Activated CD8-positive, alpha-beta memory T cell treated with anti-CD3 and anti-CD28 coated beads for 1 hour (primary cell): ENCODE measurements at regions not wholly inside any gene's neighbourhood (a gene's known extent, or its start where the extent isn't known, plus 50 kb on each side); places are given as distances from the start of the nearest gene placed in this dataset.
"Not testable (repeated sequence)": the region's sequence is repeated elsewhere in the genome, so short reads cannot be mapped to it uniquely, and the experiment has no call there.

Source experiments
- DNase-seq, 2 donors: peaks; one replicate each; pipeline ENCODE4 v3.0.0-alpha.2; 2020; ENCODE audit warnings: low read depth in 1 of 2; ENCODE audit errors: extremely low read depth in 1 of 2

GRCh38 chr12:75812271-75813018, 219.1 kb downstream of the PHLDA1 start:
- no peak for DNase-seq

- DNase-seq: no peak
These were observed 221.8 kb downstream of the PHLDA1 start for GRCh38 chr12:75809746-75810145.

GRCh38 chr12:75807494-75807893, 224.1 kb downstream of the PHLDA1 start:
- no peak for DNase-seq

- DNase-seq: no peak
These were observed 225.7 kb downstream of the PHLDA1 start for GRCh38 chr12:75805905-75806304.

DNA sequence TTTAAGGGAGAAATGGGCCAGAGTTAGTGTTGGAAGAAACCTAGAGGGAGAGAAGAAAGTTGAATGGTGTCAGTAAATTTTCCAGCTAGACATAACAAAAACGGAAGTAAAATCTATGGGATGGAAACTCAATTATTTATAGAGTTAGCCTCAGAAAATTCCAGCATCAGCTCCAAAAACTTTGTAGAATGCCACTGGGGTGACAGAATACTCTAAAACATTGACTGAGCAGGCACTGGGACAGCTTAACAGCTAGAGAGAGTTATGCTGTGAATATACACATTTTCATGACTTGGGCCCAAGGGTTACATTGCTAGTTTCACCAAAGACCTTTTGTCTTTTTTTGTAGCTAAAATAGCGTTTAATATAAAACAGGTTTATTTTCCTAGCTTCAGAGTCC, 226.3 kb downstream of the PHLDA1 start:
- no peak for DNase-seq

DNA sequence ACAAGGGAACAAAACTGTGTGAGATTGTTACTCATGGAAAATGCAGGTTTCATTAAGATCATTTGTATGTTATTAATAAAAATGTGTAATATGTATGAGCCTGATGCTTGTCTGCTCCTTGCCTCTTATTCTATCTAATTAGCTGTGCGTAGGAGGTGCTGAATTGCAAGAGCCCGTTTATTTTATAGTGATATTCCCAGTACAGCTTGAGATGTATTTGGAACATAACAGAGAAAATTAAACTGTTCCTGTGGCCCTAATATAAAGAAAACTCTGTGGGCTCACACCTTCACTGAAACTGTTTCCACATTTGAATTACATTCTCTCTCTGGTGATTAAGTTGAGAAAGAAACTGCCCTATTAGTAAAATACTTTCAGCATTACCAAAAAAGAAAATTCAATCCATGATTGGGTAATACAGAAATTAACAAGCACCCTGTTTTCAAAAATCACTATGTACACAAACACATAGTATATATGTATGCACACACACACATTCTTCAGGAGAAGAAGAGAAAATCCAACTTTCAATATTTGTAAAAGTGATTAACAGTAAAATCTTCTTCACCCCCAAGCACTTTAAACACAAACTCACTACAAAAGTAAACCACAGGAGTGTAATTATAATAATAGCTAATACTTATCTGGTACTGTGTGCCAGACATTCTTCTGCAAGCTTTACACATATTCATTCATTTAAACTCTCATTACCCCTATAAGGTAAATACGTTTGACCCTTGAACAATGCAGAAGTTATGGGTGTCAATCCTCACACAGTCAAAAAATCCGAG, 233.2 kb downstream of the PHLDA1 start:
- no peak for DNase-seq

GRCh38 chr12:75795125-75795524, 236.5 kb downstream of the PHLDA1 start:
- DNase-seq: no peak

DNA sequence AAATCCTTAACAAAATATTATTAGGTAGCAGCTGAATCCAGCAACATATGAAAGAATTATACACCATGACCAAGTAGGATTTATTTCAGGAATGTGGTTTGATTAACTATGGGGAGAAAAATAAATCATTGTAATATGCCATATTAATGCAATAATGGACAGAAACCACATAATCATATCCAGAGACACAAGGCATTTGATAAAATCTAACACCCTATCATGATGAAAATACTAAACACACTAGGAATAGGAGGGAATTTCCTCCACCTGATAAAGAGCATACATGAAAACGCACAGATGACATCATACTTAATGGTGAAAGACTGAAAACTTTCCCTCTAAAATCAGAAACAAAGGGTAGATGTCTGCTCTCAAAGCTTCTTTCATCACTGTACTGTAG, 238.9 kb downstream of the PHLDA1 start:
- no peak for DNase-seq

GRCh38 chr12:75790219-75790618, 241.4 kb downstream of the PHLDA1 start:
- DNase-seq: no peak

DNA sequence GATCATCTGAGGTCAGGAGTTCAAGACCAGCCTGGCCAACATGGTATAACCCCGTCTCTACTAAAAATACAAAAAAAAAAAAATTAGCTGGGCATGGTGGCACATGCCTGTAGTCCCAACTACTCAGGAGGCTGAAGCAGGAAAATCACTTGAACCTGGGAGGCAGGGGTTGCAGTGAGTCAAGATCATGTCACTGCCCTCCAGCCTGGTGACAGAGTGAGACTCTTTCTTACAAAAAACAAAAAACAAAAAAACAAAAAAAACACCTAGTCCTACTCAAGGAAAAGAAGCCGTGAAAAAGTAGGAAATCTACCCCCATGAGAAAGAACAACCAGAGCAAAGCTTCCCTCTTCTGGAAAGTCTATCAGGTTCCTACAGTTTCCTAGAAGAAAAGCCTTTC, 244.4 kb downstream of the PHLDA1 start:
- DNase-seq: not testable (repeated sequence)

DNA sequence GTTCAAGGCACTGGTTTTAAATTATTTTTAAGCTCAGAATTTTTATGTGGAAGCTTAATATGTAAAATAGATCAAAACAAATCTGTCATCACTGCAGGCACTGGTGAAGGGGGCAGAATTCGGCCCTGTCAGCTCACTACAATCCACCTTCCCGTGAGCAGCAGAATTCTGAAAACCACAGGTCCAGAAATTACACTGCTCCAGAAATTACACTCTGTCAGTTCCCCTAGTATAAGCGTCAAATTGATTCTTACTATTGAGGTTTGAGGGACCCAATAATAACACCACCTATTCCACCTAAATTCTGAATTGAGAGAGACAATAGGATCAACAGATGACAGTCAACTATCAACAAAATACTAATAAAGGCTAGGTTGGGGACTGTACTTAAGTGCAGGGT, 245.5 kb downstream of the PHLDA1 start:
- DNase-seq: no peak

DNA sequence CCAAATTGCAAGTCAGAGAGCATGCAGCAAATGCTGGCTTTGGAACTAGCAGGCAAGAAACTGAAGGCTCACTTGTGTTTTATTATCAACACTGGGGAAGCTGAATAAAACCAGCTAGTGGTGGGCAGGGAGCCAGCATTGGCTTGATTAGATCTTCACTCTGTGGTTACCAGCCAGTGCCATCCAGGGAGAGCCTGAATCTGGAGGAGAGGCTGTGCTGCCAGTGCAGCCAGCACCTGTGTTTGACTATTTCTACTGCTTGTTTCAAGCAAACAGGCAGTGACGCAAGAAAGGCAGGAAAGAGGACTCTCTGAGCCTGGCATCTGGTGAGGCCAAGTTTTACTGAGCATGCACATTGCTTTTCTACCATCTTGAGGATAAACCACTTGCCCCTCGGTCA, 247.0 kb downstream of the PHLDA1 start:
- DNase-seq: no peak

GRCh38 chr12:75783093-75783877, 248.3 kb downstream of the PHLDA1 start:
- no peak for DNase-seq

- DNase-seq: no peak
These were observed 249.5 kb downstream of the PHLDA1 start for GRCh38 chr12:75782069-75782581.

GRCh38 chr12:75781532-75782046, 250.0 kb downstream of the PHLDA1 start:
- DNase-seq: no peak

DNA sequence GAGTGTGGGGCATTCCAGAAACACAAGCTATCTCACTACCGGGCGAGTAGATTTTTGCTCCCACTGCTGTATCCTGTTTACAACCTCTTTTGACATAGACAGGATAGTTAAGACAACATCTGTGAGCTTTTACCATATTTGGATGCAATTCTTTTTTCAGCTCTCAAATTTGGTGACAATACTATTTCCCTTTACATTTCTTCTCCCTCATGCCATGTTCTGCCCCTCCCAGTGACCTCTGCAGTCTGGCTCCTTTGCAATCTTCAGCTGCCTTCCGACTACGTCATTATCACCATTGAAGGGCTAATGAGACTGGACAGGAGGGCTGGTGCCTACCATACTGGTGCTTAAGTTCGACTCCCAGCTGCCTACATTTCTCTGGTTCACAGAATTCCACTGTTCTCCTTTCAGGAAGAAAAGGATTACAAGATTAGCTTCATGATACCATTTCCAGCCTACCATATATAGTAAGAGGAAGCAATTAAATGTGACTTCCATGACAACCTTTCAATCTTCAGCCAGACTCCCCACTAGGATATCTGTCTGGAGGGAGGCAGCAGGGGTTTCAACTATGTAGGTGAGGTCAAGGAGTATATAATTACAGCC, 251.6 kb downstream of the PHLDA1 start:
- DNase-seq: no peak

DNA sequence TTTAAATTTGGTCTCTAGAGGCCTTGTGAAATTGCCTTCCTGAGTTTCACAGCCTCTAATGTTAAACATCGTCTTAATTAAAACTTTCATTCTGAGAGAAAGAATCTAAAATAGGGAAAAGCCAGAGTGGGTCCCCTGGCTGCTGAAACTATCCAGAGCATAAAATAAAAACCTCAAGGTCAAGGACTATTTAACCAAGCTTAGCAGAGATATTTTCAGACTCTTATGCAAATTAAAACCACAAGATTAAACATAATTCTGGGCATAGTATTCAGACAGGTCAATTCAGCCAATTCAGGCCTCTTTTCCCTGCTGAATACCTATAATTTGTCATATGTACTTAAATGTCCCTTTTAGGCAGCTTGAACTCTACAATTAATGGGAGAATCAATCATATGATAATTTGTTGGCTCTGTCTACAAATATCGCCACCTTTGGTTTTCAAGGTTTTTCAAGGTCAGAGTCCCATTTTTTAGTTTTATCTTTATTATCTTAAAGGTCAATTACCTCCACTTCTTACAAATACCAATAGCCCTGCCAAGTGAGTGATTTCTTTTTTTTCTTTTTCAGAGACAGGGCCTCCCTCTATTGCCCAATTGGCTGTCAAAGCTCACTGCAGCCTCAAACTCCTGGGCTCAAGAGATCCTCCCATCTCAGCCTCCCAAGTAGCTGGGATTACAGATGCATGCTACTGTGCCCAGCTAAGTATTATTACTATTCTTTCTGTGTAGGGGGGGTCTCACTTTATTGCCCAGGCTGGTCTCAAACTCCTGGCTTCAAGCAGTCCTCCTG, 257.1 kb downstream of the PHLDA1 start:
- DNase-seq: no peak

DNA sequence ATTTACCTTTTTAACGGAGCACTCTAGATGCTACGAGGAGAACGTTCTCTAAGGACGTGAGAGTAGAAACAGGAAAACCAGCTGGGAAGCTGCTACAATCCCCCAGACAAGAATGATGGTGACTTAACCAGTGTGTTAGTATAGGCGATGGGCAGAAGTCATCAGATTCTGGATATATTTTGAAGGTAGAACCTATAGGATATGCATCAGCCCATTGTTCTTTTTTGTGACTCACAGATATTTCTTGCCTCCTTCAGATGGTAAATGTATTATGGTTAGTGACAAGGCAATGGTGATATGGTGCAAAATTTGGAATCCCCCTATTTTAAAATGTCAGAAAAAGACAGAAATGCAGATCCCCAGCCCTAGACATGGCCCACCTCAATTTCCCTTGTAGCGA, 258.2 kb downstream of the PHLDA1 start:
- no peak for DNase-seq

- no peak for DNase-seq
These were observed 259.6 kb upstream of the KRR1 start for GRCh38 chr12:75771023-75771422.

- no peak for DNase-seq
These were observed 256.5 kb upstream of the KRR1 start for GRCh38 chr12:75767957-75768356.
